ENCODE measurements at regions not wholly inside any gene's neighbourhood (a gene's known extent, or its start where the extent isn't known, plus 50 kb on each side); places are given as distances from the start of the nearest gene placed in this dataset.

DNA sequence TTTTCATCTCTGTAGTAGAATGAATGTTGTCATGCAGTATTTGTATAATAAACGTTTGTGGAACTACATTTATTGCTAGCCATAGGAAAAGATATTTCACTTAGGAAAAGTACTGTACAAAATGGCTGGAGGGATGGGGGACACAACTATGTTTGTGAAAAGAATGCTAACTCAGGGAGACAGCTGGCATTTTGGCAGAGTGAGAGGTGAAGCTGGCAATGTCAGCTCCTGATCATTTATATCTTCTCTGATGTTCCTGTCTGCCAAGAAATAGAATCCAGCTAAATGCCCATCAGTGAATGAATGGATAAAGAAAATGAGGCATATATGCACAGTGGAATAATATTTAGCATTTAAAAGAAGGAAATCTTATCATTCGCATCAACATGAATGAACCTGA lies 313.0 kb upstream of the IRAK1BP1 start (continued):
- TF ChIP-seq, protein P1, sequence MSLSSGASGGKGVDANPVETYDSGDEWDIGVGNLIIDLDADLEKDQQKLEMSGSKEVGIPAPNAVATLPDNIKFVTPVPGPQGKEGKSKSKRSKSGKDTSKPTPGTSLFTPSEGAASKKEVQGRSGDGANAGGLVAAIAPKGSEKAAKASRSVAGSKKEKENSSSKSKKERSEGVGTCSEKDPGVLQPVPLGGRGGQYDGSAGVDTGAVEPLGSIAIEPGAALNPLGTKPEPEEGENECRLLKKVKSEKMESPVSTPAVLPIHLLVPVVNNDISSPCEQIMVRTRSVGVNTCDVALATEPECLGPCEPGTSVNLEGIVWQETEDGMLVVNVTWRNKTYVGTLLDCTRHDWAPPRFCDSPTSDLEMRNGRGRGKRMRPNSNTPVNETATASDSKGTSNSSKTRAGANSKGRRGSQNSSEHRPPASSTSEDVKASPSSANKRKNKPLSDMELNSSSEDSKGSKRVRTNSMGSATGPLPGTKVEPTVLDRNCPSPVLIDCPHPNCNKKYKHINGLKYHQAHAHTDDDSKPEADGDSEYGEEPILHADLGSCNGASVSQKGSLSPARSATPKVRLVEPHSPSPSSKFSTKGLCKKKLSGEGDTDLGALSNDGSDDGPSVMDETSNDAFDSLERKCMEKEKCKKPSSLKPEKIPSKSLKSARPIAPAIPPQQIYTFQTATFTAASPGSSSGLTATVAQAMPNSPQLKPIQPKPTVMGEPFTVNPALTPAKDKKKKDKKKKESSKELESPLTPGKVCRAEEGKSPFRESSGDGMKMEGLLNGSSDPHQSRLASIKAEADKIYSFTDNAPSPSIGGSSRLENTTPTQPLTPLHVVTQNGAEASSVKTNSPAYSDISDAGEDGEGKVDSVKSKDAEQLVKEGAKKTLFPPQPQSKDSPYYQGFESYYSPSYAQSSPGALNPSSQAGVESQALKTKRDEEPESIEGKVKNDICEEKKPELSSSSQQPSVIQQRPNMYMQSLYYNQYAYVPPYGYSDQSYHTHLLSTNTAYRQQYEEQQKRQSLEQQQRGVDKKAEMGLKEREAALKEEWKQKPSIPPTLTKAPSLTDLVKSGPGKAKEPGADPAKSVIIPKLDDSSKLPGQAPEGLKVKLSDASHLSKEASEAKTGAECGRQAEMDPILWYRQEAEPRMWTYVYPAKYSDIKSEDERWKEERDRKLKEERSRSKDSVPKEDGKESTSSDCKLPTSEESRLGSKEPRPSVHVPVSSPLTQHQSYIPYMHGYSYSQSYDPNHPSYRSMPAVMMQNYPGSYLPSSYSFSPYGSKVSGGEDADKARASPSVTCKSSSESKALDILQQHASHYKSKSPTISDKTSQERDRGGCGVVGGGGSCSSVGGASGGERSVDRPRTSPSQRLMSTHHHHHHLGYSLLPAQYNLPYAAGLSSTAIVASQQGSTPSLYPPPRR (CRISPR knock-in tag; IDR thresholded peaks at IDR 0.05; ENCODE audit: borderline replicate concordance): no peak
- TF ChIP-seq ZNF780A (CRISPR knock-in tag; IDR thresholded peaks at IDR 0.05) (no peak), PTTG1 (tag; IDR thresholded peaks at IDR 0.05; ENCODE audit: low read depth) (no peak)

GRCh38 chr6:78559056-78559455 lies 308.3 kb upstream of the IRAK1BP1 start:
- H3K9me1 ChIP-seq (ENCODE audit: control insufficient read depth, insufficient read depth, low read length): no peaks in the 10 kb centered on the region
- H3K4me1 ChIP-seq (replicated peaks in 1 of 2; ENCODE audit: control insufficient read depth in 2 of 2, insufficient read depth in 2 of 2, low read length in 2 of 2): no peaks in the 10 kb centered on the region
- no peak overlapping the region for H3K9ac ChIP-seq (ENCODE audit: insufficient read depth in 1 of 2, low read depth in 2 of 2, low read length in 2 of 2)
- no peak overlapping the region for H3K4me3 ChIP-seq
- H3K36me3 ChIP-seq (ENCODE audit: control insufficient read depth, insufficient read depth, low read length): no peaks in the 10 kb centered on the region
- 0% methylated on average over 3 of the region's 3 CpGs for WGBS (ENCODE audit: insufficient coverage, low coverage, missing lambda C conversion rate)
- no peak overlapping the region for H3K4me2 ChIP-seq (ENCODE audit: insufficient read depth, low read length)
- intact Hi-C loops (cut with micrococcal nuclease) (no loop called here), in situ Hi-C loops (cut with MboI) (no loop called here)
- no peaks in the 10 kb centered on the region for H3K79me2 ChIP-seq (ENCODE audit: control insufficient read depth, insufficient read depth, low read length)
- ATAC-seq (no peak), FAIRE-seq (no peak), DNase-seq (ENCODE audit: extremely low read depth in 1 of 4, low spot score in 3 of 4) (no peak)
- no peak overlapping the region for H2AFZ ChIP-seq (ENCODE audit: low read depth, low read length)
- no peaks in the 10 kb centered on the region; the same call in 1 of the 2 replicates for H3K9me3 ChIP-seq (replicated peaks; ENCODE audit: control insufficient read depth, insufficient read depth, low read depth, low read length)
- BruUV-seq (replicated peaks): no TSS peak
- no peaks in the 10 kb centered on the region for H3K27me3 ChIP-seq (ENCODE audit: control insufficient read depth in 2 of 2, insufficient read depth in 2 of 2, low read length in 2 of 2)
- H4K20me1 ChIP-seq (replicated peaks; ENCODE audit: control insufficient read depth, insufficient read depth, low read length): no peaks in the 10 kb centered on the region
- POLR2A ChIA-PET: no interaction called here
- CTCF ChIA-PET (ENCODE audit: low intra/inter-chr PET ratio): no interaction called here
- no peak overlapping the region for H3K27ac ChIP-seq (ENCODE audit: extremely low read depth, low read depth, low read length)
- TF ChIP-seq ZNF217 (CRISPR knock-in tag; IDR thresholded peaks at IDR 0.05) (no peak), MIER1 (IDR thresholded peaks at IDR 0.05; ENCODE audit: low read depth) (no peak), RB1 (IDR thresholded peaks at IDR 0.05; ENCODE audit: low read depth) (no peak), ZBTB17 (CRISPR knock-in tag; IDR thresholded peaks at IDR 0.05) (no peak), ZNF778 (CRISPR knock-in tag; IDR thresholded peaks at IDR 0.05) (no peak), MCM2 (IDR thresholded peaks at IDR 0.05; ENCODE audit: low read depth) (no peak), FOXA1 (IDR thresholded peaks at IDR 0.05; ENCODE audit: borderline replicate concordance) (no peak), CEBPB (tag; IDR thresholded peaks at IDR 0.05) (no peak), ZNF511 (CRISPR knock-in tag; IDR thresholded peaks at IDR 0.05) (no peak), ZNF76 (CRISPR knock-in tag; IDR thresholded peaks at IDR 0.05; ENCODE audit: borderline replicate concordance) (no peak), TSC22D4 (tag; IDR thresholded peaks at IDR 0.05) (no peak), BRD9 (IDR thresholded peaks at IDR 0.05; ENCODE audit: low read depth, partially characterized antibody) (no peak)
- TF ChIP-seq, protein P2, sequence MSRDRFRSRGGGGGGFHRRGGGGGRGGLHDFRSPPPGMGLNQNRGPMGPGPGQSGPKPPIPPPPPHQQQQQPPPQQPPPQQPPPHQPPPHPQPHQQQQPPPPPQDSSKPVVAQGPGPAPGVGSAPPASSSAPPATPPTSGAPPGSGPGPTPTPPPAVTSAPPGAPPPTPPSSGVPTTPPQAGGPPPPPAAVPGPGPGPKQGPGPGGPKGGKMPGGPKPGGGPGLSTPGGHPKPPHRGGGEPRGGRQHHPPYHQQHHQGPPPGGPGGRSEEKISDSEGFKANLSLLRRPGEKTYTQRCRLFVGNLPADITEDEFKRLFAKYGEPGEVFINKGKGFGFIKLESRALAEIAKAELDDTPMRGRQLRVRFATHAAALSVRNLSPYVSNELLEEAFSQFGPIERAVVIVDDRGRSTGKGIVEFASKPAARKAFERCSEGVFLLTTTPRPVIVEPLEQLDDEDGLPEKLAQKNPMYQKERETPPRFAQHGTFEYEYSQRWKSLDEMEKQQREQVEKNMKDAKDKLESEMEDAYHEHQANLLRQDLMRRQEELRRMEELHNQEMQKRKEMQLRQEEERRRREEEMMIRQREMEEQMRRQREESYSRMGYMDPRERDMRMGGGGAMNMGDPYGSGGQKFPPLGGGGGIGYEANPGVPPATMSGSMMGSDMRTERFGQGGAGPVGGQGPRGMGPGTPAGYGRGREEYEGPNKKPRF (IDR thresholded peaks at IDR 0.05; ENCODE audit: low read depth, low read length): no peak

Measured in K562 (cell line).